A549 (cell line): ENCODE measurements at regions not wholly inside any gene's neighbourhood (a gene's known extent, or its start where the extent isn't known, plus 50 kb on each side); places are given as distances from the start of the nearest gene placed in this dataset.
"Not testable (repeated sequence)": the region's sequence is repeated elsewhere in the genome, so short reads cannot be mapped to it uniquely, and the experiment has no call there.

Experiments used
- ATAC-seq, 2 experiments: fragments of 200-7000 bp in 1 of 2; fragments of >200 bp in 1 of 2; cut with Nextera tagmentation in 1 of 2; cut with Tn5 transposase in 1 of 2; 3 replicates each; pipeline versions ENCODE4 v1.8.0 to v1.9.1; 2018 to 2020; ENCODE audit warnings: mild to moderate bottlenecking in 1 of 2, moderate library complexity in 1 of 2
- CTCF ChIA-PET: fragments of 300-600 bp; sonication (Branson Sonifier 250); formaldehyde crosslinking; extraction: SDS; loops from one replicate; lab custom pipeline; 2021; ENCODE audit warnings: antibody characterized with exemption, inconsistent platforms; lab: Yijun Ruan, JAX
- POLR2A ChIA-PET: fragments of 350-600 bp; formaldehyde crosslinking; extraction: SDS; loops from one replicate; lab custom pipeline; 2021; ENCODE audit warnings: antibody characterized with exemption, inconsistent platforms; lab: Yijun Ruan, JAX
- DNase-seq, 2 experiments: peaks; one replicate each; pipeline versions ENCODE4 v3.0.0 to v3.0.0-alpha.2; 2011 to 2016; ENCODE audit warnings: low read depth in 1 of 2, low spot score in 1 of 2
- FAIRE-seq: peaks from 2 replicates; lab custom pipeline; 2011; peaks lifted over from hg19 to GRCh38; lab: Jason Lieb, UNC
- H3K27ac ChIP-seq, 2 experiments: fragments of >200 bp; sonication (Bioruptor Twin); formaldehyde crosslinking; 3 replicates each; pipeline ENCODE4 v1.5.1; 2016 to 2017
- H3K4me1 ChIP-seq: fragments of >200 bp; sonication (Bioruptor Twin); formaldehyde crosslinking; 3 replicates; pipeline ENCODE4 v1.6.1; 2016
- H3K4me2 ChIP-seq: fragments of >200 bp; sonication (Bioruptor Twin); formaldehyde crosslinking; 3 replicates; pipeline ENCODE4 v1.6.1; 2016
- H3K4me3 ChIP-seq: fragments of >200 bp; sonication (Bioruptor Twin); formaldehyde crosslinking; 3 replicates; pipeline ENCODE4 v1.5.1; 2016
- H3K9me3 ChIP-seq: fragments of >200 bp; sonication (Bioruptor Twin); formaldehyde crosslinking; 3 replicates; pipeline ENCODE4 v1.6.1; 2016
- CHD2 ChIP-seq: fragments of 150-350 bp; IDR thresholded peaks from 2 replicates; pipeline ENCODE4 v1.6.1; 2014; ENCODE audit warnings: low read length; ENCODE audit not compliant: partially characterized antibody
- CHD4 ChIP-seq: fragments of 200-600 bp; sonication (generic); IDR thresholded peaks from 2 replicates; pipeline ENCODE4 v1.6.1; 2016; ENCODE audit warnings: antibody characterized with exemption, mild to moderate bottlenecking, borderline replicate concordance
- EP300 ChIP-seq, 2 experiments: fragments of >200 bp; sonication (Bioruptor Twin); formaldehyde crosslinking; IDR thresholded peaks; 2 replicates in 1 of 2; 3 replicates in 1 of 2; pipeline ENCODE4 v1.6.1; 2016 to 2017
- ESRRA ChIP-seq: fragments of 150-350 bp; IDR thresholded peaks from 2 replicates; pipeline ENCODE4 v1.6.1; 2014; ENCODE audit warnings: mild to moderate bottlenecking, low read length, borderline replicate concordance
- GATA3 ChIP-seq: IDR thresholded peaks from 2 replicates; pipeline ENCODE4 v1.6.1; 2012; ENCODE audit warnings: borderline replicate concordance
- MAFK ChIP-seq: fragments of 450-650 bp; IDR thresholded peaks from 2 replicates; pipeline ENCODE4 v1.6.1; 2014; ENCODE audit not compliant: partially characterized antibody
- PHF8 ChIP-seq: fragments of 200-600 bp; sonication (generic); IDR thresholded peaks from 2 replicates; pipeline ENCODE4 v1.6.1; 2016; ENCODE audit warnings: low read depth, mild to moderate bottlenecking, antibody characterized with exemption, moderate library complexity, borderline replicate concordance
- POLR2A ChIP-seq: IDR thresholded peaks from 2 replicates; pipeline ENCODE4 v1.6.1; 2012; ENCODE audit warnings: mild to moderate bottlenecking, low read length
- RFX5 ChIP-seq: fragments of 450-650 bp; IDR thresholded peaks from 2 replicates; pipeline ENCODE4 v1.7.1; 2014; ENCODE audit warnings: antibody characterized with exemption, mild to moderate bottlenecking, moderate library complexity
- RNF2 ChIP-seq: fragments of 200-600 bp; sonication (generic); IDR thresholded peaks from 2 replicates; pipeline ENCODE4 v1.6.1; 2016; ENCODE audit warnings: low read depth, mild to moderate bottlenecking, antibody characterized with exemption, moderate library complexity, borderline replicate concordance
- SREBF2 ChIP-seq: fragments of 450-650 bp; IDR thresholded peaks from 2 replicates; pipeline ENCODE4 v1.6.1; 2014; ENCODE audit warnings: mild to moderate bottlenecking, moderate library complexity
- WGBS: methylation state at CpG from one replicate; pipeline ENCODE4 v1.1.6; 2017; ENCODE audit errors: missing lambda C conversion rate; 5-methylcytosine and 5-hydroxymethylcytosine counted together
- TF ChIP-seq, protein P1 (sequence below): fragments of 250-450 bp; sonication (Bioruptor Pico); IDR thresholded peaks from 2 replicates; pipeline ENCODE4 v1.5.0; 2021; ENCODE audit warnings: mild to moderate bottlenecking, moderate library complexity, borderline replicate concordance
- TF ChIP-seq, protein P2 (sequence below): fragments of 450-650 bp; IDR thresholded peaks from 2 replicates; pipeline ENCODE4 v1.6.1; 2014; ENCODE audit warnings: antibody characterized with exemption
- TF ChIP-seq, protein P3 (sequence below): IDR thresholded peaks from 2 replicates; pipeline ENCODE4 v1.6.1; 2012
- TF ChIP-seq, protein P4 (sequence below): fragments of 150-350 bp; IDR thresholded peaks from 2 replicates; pipeline ENCODE4 v1.6.1; 2014; ENCODE audit warnings: low read depth, mild to moderate bottlenecking, low read length
- TF ChIP-seq, protein P5 (sequence below): fragments of 250-450 bp; sonication (Bioruptor Pico); IDR thresholded peaks from 2 replicates; pipeline ENCODE4 v1.5.0; 2020; ENCODE audit warnings: low read depth, mild to moderate bottlenecking, moderate library complexity

DNA sequence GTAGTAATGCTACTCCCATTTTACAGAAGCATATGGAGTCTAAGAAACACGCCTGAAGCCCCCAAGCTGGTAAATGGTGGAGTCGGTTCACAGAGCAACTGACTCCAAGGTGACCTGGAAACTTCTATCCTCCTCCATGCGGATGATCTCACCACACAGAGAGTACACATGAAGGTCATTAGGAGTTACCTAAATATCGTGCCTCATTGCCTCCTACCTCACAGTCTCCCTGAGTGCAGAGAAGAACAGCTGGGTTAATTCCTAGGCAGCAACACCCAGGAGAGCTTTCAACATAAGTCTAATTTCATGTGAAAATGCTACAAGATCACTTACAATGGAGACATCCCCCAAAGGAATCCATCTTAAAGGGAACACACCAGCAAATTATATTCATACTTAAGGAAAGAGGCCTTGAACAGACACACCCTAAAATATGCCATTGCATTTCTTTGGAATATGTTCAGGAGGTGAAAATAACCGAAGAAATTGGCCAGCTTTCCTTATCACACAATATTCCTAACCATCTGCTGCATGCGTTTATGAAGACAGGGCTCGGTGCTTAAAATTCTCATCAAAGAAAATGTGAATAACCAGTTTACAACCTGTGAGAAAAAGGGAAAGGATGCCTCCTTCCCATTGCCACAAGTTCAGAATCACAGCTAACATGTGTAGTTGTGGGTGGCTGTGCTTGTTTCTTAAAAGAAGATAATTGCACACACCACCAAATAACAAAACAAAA lies 203.6 kb upstream of the NBEA start:
- ChIA-PET CTCF (no interaction called here), POLR2A (no interaction called here)
- TF ChIP-seq, protein P1, sequence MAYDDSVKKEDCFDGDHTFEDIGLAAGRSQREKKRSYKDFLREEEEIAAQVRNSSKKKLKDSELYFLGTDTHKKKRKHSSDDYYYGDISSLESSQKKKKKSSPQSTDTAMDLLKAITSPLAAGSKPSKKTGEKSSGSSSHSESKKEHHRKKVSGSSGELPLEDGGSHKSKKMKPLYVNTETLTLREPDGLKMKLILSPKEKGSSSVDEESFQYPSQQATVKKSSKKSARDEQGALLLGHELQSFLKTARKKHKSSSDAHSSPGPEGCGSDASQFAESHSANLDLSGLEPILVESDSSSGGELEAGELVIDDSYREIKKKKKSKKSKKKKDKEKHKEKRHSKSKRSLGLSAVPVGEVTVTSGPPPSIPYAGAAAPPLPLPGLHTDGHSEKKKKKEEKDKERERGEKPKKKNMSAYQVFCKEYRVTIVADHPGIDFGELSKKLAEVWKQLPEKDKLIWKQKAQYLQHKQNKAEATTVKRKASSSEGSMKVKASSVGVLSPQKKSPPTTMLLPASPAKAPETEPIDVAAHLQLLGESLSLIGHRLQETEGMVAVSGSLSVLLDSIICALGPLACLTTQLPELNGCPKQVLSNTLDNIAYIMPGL (CRISPR knock-in tag) = no peak
- TF ChIP-seq PHF8 (no peak), SREBF2 (no peak)
- TF ChIP-seq, protein P2, sequence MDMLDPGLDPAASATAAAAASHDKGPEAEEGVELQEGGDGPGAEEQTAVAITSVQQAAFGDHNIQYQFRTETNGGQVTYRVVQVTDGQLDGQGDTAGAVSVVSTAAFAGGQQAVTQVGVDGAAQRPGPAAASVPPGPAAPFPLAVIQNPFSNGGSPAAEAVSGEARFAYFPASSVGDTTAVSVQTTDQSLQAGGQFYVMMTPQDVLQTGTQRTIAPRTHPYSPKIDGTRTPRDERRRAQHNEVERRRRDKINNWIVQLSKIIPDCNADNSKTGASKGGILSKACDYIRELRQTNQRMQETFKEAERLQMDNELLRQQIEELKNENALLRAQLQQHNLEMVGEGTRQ = no peak
- Histone ChIP-seq H3K4me3 (no peak overlapping the region), H3K4me2 (no peak overlapping the region), H3K27ac (no peak overlapping the region), H3K4me1 (no peaks in the 10 kb centered on the region), H3K9me3 (no peaks in the 10 kb centered on the region)
- 73% methylated on average over 7 of the region's 7 CpGs for WGBS
- FAIRE-seq = no peak
- DNase-seq = no peak
- ATAC-seq = no peak

DNA sequence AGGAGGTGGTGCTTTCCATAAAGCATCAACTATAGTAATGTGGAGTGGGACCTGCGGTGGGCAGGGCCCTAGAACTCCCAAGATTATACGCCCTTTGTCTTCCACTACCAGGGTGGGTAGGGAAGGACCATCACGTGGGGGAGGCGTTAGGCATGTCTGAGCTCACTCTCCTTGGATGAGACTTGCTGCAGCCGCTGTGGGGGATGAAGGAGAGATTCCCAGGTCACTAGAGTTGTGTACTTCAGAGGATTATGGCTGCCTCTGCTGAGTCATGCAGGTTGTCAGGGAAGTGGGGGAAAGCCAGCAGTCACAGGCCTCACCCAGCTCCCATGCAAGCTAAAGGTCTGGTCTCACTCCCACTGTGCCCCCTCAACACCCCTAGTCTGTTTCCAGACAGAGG lies 195.0 kb upstream of the NBEA start:
- POLR2A ChIA-PET, CTCF ChIA-PET, H3K9me3 ChIP-seq, H3K4me3 ChIP-seq, ATAC-seq, DNase-seq, FAIRE-seq, H3K4me2 ChIP-seq, H3K4me1 ChIP-seq: not testable (repeated sequence)
- H3K27ac ChIP-seq = peak overlapping the region in 1 of 2 experiments; percentile 50; a peak in 1 of 6 replicates
- 94% methylated on average over 5 of the region's 5 CpGs for WGBS

DNA sequence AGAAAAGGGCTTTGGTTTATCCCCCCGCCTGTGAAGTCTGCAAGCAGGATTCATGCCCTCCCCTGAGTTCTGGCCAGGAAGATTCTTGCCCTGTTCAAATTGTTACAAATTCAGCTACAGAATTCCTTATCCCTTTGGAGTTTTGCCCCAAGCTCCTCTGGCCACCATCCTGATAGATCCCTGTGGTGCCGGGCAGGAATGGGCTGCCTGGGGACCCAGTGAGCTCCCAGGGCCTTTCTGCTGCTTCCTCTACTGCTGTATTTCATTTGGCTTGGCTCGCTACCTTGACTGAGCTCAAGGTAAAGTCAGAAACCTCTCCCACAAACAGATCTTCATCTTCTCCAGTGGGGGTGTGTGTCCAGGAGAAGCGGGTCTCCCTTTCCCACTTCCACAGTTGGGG lies 194.6 kb upstream of the NBEA start:
- ATAC-seq (no peak), DNase-seq (no peak), FAIRE-seq (no peak)
- WGBS = 90% methylated on average over 4 of the region's 4 CpGs
- POLR2A ChIA-PET = no interaction called here
- TF ChIP-seq CHD4 (no peak), EP300 (IDR thresholded peaks at IDR 0.05) (no peak), MAFK (no peak), GATA3 (no peak), POLR2A (no peak), CHD2 (no peak), RFX5 (no peak), ESRRA (no peak), RNF2 (no peak)
- TF ChIP-seq, protein P3, sequence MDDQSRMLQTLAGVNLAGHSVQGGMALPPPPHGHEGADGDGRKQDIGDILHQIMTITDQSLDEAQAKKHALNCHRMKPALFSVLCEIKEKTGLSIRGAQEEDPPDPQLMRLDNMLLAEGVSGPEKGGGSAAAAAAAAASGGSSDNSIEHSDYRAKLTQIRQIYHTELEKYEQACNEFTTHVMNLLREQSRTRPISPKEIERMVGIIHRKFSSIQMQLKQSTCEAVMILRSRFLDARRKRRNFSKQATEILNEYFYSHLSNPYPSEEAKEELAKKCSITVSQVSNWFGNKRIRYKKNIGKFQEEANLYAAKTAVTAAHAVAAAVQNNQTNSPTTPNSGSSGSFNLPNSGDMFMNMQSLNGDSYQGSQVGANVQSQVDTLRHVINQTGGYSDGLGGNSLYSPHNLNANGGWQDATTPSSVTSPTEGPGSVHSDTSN = no peak
- TF ChIP-seq, protein P4, sequence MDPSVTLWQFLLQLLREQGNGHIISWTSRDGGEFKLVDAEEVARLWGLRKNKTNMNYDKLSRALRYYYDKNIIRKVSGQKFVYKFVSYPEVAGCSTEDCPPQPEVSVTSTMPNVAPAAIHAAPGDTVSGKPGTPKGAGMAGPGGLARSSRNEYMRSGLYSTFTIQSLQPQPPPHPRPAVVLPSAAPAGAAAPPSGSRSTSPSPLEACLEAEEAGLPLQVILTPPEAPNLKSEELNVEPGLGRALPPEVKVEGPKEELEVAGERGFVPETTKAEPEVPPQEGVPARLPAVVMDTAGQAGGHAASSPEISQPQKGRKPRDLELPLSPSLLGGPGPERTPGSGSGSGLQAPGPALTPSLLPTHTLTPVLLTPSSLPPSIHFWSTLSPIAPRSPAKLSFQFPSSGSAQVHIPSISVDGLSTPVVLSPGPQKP = no peak
- no peaks in the 10 kb centered on the region for H3K9me3 ChIP-seq
- no peak overlapping the region for H3K4me3 ChIP-seq
- no peaks in the 10 kb centered on the region for H3K4me1 ChIP-seq
- H3K4me2 ChIP-seq = no peak overlapping the region
- H3K27ac ChIP-seq = peak overlapping the region in 1 of 2 experiments; percentile 50; a peak in 1 of 6 replicates
- CTCF ChIA-PET = no interaction called here

DNA sequence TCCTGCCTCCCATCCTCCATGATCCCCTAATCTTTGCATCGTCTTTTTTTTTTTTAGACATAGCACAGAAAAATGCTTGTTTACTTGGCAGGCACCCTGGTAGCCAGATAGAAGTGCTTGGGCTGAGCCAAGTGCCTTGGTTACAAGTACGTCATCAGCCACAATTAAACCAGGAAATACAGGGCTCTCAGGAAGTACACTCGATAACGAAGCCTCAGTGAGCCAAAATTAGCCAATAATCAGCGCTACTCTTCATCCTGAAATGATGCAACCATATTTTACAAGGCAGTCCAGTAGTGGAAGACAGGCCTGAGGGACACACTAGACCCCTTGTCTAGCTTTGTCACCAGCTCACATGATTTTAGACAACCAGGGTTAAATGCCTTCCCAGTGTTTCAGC lies 194.0 kb upstream of the NBEA start:
- Histone ChIP-seq H3K27ac (no peak overlapping the region), H3K4me3 (no peak overlapping the region), H3K4me1 (no peaks in the 10 kb centered on the region), H3K4me2 (no peak overlapping the region), H3K9me3 (no peaks in the 10 kb centered on the region)
- DNase-seq (no peak), FAIRE-seq (no peak), ATAC-seq (no peak)
- ChIA-PET POLR2A (no interaction called here), CTCF (no interaction called here)
- 79% methylated on average over 5 of the region's 5 CpGs for WGBS
- TF ChIP-seq, protein P5, sequence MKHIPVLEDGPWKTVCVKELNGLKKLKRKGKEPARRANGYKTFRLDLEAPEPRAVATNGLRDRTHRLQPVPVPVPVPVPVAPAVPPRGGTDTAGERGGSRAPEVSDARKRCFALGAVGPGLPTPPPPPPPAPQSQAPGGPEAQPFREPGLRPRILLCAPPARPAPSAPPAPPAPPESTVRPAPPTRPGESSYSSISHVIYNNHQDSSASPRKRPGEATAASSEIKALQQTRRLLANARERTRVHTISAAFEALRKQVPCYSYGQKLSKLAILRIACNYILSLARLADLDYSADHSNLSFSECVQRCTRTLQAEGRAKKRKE (CRISPR knock-in tag) = no peak
